HG03066 (cell line): ENCODE measurements at regions not wholly inside any gene's neighbourhood (a gene's known extent, or its start where the extent isn't known, plus 50 kb on each side); places are given as distances from the start of the nearest gene placed in this dataset.
"Not testable (repeated sequence)": the region's sequence is repeated elsewhere in the genome, so short reads cannot be mapped to it uniquely, and the experiment has no call there.

Experiments
- ATAC-seq: cut with Tn5 transposase; IDR thresholded peaks from one replicate; pipeline ENCODE4 v1.9.1; 2021; ENCODE audit warnings: low read depth; ENCODE audit not compliant: unreplicated experiment

- peak; percentile 93 for ATAC-seq
Measured at GRCh38 chr6:4281341-4282293, 146.2 kb upstream of the ECI2 start.

- ATAC-seq: no peak
Measured at GRCh38 chr6:4280707-4281106, 145.3 kb upstream of the ECI2 start.

GRCh38 chr6:4280031-4280430 is 144.7 kb upstream of the ECI2 start:
- ATAC-seq: no peak

GRCh38 chr6:4274382-4275082 is 139.2 kb upstream of the ECI2 start:
- ATAC-seq: no peak

GRCh38 chr6:4272996-4273395 is 137.6 kb upstream of the ECI2 start:
- ATAC-seq: no peak

- ATAC-seq: no peak
Measured at GRCh38 chr6:4271761-4272470, 136.5 kb upstream of the ECI2 start.

GRCh38 chr6:4270776-4271175 is 135.4 kb upstream of the ECI2 start:
- ATAC-seq: no peak

- ATAC-seq: no peak
Measured at GRCh38 chr6:4270001-4270400, 134.6 kb upstream of the ECI2 start.

- ATAC-seq: no peak
Measured at GRCh38 chr6:4268171-4268570, 132.8 kb upstream of the ECI2 start.

- no peak for ATAC-seq
Measured at GRCh38 chr6:4265740-4266139, 130.4 kb upstream of the ECI2 start.

GRCh38 chr6:4264601-4265000 is 129.2 kb upstream of the ECI2 start:
- no peak for ATAC-seq

- no peak for ATAC-seq
Measured at GRCh38 chr6:4264081-4264480, 128.7 kb upstream of the ECI2 start.

- ATAC-seq: no peak
Measured at GRCh38 chr6:4262526-4262925, 127.2 kb upstream of the ECI2 start.

GRCh38 chr6:4259391-4259790 is 124.0 kb upstream of the ECI2 start:
- ATAC-seq: no peak

- no peak for ATAC-seq
Measured at GRCh38 chr6:4258733-4259132, 123.4 kb upstream of the ECI2 start.

GRCh38 chr6:4256969-4257368 is 121.6 kb upstream of the ECI2 start:
- ATAC-seq: no peak

- ATAC-seq: no peak
Measured at GRCh38 chr6:4253604-4254231, 118.3 kb upstream of the ECI2 start.

GRCh38 chr6:4252445-4252844 is 117.1 kb upstream of the ECI2 start:
- not testable (repeated sequence) for ATAC-seq

- no peak for ATAC-seq
Measured at GRCh38 chr6:4250645-4251044, 115.3 kb upstream of the ECI2 start.

- ATAC-seq: not testable (repeated sequence)
Measured at GRCh38 chr6:4243832-4244231, 108.5 kb upstream of the ECI2 start.

GRCh38 chr6:4243237-4243636 is 107.9 kb upstream of the ECI2 start:
- ATAC-seq: no peak
